GM12864 (cell line): ENCODE measurements at regions not wholly inside any gene's neighbourhood (a gene's known extent, or its start where the extent isn't known, plus 50 kb on each side); places are given as distances from the start of the nearest gene placed in this dataset.

ENCODE experiments used
- DNase-seq: peaks from one replicate; pipeline ENCODE4 v3.0.0-alpha.2; 2011; ENCODE audit warnings: low read depth
- H3K4me3 ChIP-seq: 2 replicates; pipeline ENCODE4 v1.5.1; 2011; ENCODE audit warnings: mild to moderate bottlenecking, low read depth, low read length, control low read depth
- CTCF ChIP-seq: IDR thresholded peaks from 2 replicates; pipeline ENCODE4 v1.5.1; 2011; ENCODE audit warnings: low read depth, mild to moderate bottlenecking, moderate library complexity, low read length, control low read depth, inconsistent platforms; ENCODE audit errors: missing control alignments

DNA sequence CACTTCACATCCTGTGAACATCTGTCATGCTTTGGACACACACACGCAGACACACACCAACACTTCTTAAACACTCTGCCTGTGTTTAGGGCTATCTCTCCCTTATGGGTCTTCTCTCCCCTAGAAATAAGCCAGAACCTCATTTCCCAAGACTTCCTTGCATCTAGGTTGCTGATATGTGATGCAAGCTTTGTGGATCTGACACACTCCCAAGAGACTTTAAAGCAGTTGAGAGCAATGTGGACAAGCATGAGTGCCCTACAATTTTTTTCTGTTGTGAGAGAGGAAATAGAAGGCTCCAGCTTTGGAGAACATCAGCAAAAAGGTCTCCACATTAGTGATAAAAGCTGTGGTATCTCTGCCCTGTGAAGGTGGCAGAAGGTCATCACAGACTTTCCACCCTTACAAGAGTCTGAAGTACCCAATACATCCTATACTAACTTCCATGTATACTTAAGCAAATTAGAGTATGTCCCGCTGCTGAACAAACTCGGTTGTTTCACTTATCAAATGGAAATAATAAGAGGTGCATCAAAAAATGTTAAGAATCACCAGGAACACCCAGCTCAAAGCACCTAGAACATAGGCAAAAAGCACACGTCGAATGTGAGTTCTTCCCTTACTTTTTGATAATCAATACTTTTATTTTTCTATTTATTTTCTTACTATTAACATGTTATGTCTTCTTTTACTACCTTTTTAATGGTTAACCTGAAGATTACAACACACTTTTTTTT, 267.6 kb downstream of the SETD4 start:
- no peak overlapping the region for H3K4me3 ChIP-seq
- DNase-seq = no peak
- TF ChIP-seq CTCF = no peak

- TF ChIP-seq CTCF = no peak
- no peak overlapping the region for H3K4me3 ChIP-seq
- no peak for DNase-seq
These were observed 268.6 kb downstream of the SETD4 start for GRCh38 chr21:35791541-35792325.

DNA sequence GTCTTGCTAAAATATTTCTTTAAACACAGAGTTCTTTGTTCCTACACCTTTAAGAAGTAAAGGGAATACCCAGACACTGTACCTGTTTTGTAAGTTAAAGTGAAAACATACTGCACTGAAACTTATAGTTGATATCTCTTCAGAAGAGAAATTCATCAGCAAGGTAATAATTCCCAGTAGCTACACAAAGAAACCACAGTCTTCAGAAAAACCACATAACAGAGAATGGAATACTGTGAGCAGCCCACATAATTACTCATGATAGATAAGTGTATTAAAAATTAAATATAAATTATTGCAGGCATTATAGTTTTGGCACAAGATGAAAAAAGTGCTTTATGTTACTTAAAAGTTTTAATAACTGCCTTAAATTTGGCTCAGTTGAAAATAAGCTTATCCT, 276.6 kb downstream of the SETD4 start:
- H3K4me3 ChIP-seq = no peak overlapping the region
- TF ChIP-seq CTCF = no peak
- DNase-seq = no peak

GRCh38 chr21:35782667-35783066, 277.7 kb downstream of the SETD4 start:
- H3K4me3 ChIP-seq = no peak overlapping the region
- no peak for TF ChIP-seq CTCF
- no peak for DNase-seq

DNA sequence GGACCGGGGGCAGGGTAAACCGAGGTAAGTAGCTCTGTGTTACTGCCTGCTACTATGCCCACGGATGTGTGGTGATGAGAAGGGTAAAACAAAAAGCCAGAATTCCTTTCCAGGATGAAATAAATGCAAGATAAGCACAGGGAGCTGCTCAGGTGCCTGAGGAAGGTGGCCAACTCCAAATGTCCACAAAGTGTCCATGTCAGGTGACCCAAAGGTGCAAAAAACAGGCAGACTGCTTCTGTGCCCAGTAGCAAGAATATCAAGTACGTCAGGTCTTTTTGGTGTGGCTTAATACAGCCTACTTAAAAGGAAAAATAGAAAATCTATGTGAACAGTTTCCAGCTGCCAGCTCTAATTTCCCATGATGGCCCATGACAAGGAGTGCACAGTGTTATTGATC, 279.3 kb downstream of the SETD4 start:
- no peak overlapping the region for H3K4me3 ChIP-seq
- no peak for DNase-seq
- no peak for TF ChIP-seq CTCF

DNA sequence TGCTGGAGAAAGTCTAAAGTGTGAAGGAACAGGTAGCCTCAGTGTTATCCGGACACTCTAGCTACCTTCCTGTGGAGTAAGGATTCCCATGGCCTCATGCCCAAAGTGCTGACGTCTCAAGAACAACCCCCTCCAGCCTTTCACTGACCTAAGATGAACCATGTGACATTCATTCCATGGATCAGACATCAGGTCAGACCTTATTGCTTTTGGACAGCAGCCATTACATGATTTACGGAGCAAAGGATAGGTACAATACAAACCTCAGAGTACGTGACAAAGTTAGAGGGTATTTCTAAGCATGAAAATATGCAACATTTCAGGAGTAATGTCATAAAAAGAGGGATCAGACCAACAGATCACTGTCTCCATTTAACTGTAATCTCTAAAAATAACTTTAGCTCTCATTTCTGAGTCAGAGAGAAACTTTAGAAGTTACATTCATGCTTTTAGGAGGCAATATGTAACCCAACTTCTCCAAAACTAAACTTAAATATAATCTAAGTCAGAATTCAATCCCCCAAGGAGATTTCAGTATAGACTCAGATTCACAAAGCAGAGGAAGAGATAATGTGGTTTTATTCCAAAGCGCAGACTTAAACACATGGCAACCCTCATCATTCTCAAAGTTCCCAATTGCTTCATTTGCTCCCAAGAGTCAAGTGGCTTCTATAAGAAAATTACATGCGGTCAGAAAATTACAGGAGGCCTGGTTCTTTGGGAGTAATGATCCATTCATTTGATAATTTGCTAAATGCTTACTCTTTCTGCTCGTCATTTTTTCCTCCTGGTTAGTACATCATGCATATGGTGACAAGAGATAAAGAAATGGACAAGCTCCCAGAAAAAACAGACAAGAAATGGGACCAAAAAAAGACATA, 280.4 kb downstream of the SETD4 start:
- no peak for DNase-seq
- H3K4me3 ChIP-seq = no peak overlapping the region
- TF ChIP-seq CTCF = no peak
